ENCODE measurements at regions not wholly inside any gene's neighbourhood (a gene's known extent, or its start where the extent isn't known, plus 50 kb on each side); places are given as distances from the start of the nearest gene placed in this dataset.

DNA sequence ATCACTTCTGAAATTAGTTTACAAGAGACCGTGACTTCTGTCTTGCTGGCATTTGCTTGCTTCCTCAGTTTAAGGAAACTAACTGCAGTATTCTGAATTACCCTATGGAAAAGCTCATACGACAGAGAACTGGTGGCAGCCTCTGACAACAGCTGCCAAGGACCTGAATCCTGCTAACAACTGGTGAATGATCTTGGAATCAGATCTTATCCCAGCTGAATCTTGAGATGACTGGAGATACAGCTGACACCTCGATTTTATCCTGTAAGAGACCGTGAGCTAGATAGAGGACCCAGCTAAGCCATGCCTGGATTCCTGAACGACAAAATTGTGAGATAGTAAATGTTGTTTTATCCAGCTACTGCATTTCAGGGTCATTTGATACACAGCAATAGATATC lies 202.3 kb downstream of the OGFRL1 start:
- H3K9me3 ChIP-seq (ENCODE audit: low read length): no peaks in the 10 kb centered on the region
- no TSS peak for BruUV-seq (replicated peaks)
- H4K20me1 ChIP-seq (ENCODE audit: insufficient read depth, low read length): no peaks in the 10 kb centered on the region
- no peak overlapping the region for H3K4me3 ChIP-seq (ENCODE audit: low read depth, low read length, poor library complexity, severe bottlenecking)
- H3K27ac ChIP-seq (ENCODE audit: low read depth, low read length, poor library complexity, severe bottlenecking): no peak overlapping the region
- H2AFZ ChIP-seq (ENCODE audit: low read length): no peak overlapping the region
- H3K4me1 ChIP-seq (ENCODE audit: insufficient read depth, low read length, poor library complexity, severe bottlenecking): peaks cover 22% of the 10 kb centered on the region
- TF ChIP-seq, protein P1, sequence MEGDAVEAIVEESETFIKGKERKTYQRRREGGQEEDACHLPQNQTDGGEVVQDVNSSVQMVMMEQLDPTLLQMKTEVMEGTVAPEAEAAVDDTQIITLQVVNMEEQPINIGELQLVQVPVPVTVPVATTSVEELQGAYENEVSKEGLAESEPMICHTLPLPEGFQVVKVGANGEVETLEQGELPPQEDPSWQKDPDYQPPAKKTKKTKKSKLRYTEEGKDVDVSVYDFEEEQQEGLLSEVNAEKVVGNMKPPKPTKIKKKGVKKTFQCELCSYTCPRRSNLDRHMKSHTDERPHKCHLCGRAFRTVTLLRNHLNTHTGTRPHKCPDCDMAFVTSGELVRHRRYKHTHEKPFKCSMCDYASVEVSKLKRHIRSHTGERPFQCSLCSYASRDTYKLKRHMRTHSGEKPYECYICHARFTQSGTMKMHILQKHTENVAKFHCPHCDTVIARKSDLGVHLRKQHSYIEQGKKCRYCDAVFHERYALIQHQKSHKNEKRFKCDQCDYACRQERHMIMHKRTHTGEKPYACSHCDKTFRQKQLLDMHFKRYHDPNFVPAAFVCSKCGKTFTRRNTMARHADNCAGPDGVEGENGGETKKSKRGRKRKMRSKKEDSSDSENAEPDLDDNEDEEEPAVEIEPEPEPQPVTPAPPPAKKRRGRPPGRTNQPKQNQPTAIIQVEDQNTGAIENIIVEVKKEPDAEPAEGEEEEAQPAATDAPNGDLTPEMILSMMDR (conservative IDR thresholded peaks at IDR 0.05; ENCODE audit: low read length): no peak
- no peak for TF ChIP-seq EZH2phosphoT487 (IDR thresholded peaks at IDR 0.05; ENCODE audit: borderline replicate concordance, low read depth, low read length)
- intact Hi-C loops (cut with micrococcal nuclease; ENCODE audit: unreplicated experiment): no loop called here
- H3K79me2 ChIP-seq (ENCODE audit: insufficient read depth, low read depth, low read length): no peaks in the 10 kb centered on the region
- CTCF ChIA-PET (ENCODE audit: unreplicated experiment): no interaction called here
- H3K9me2 ChIP-seq (ENCODE audit: insufficient read depth, low read length): no peaks in the 10 kb centered on the region
- DNase-seq (ENCODE audit: low spot score): no peak
- no peak overlapping the region for H3K4me2 ChIP-seq (ENCODE audit: low read length)
- POLR2A ChIA-PET: interaction anchor here (1.4 kb wide), 1 partner anchor 10 kb away, joined by 4 read pairs; no protein-coding TSS in a partner anchor
- no peaks in the 10 kb centered on the region for H3K36me3 ChIP-seq (ENCODE audit: insufficient read depth, low read length)

- Histone ChIP-seq H3K4me2 (ENCODE audit: low read length) (no peak overlapping the region), H4K20me1 (ENCODE audit: insufficient read depth, low read length) (no peaks in the 10 kb centered on the region), H3K79me2 (ENCODE audit: insufficient read depth, low read depth, low read length) (no peaks in the 10 kb centered on the region), H2AFZ (ENCODE audit: low read length) (no peak overlapping the region), H3K27ac (ENCODE audit: low read depth, low read length, poor library complexity, severe bottlenecking) (no peak overlapping the region), H3K9me3 (ENCODE audit: low read length) (no peaks in the 10 kb centered on the region), H3K36me3 (ENCODE audit: insufficient read depth, low read length) (no peaks in the 10 kb centered on the region), H3K9me2 (ENCODE audit: insufficient read depth, low read length) (no peaks in the 10 kb centered on the region), H3K4me1 (ENCODE audit: insufficient read depth, low read length, poor library complexity, severe bottlenecking) (peaks cover 28% of the 10 kb centered on the region), H3K4me3 (ENCODE audit: low read depth, low read length, poor library complexity, severe bottlenecking) (no peak overlapping the region)
- no peak for DNase-seq (ENCODE audit: low spot score)
- TF ChIP-seq, protein P1 (conservative IDR thresholded peaks at IDR 0.05; ENCODE audit: low read length): no peak
- no peak for TF ChIP-seq EZH2phosphoT487 (IDR thresholded peaks at IDR 0.05; ENCODE audit: borderline replicate concordance, low read depth, low read length)
- CTCF ChIA-PET (ENCODE audit: unreplicated experiment): no interaction called here
- intact Hi-C loops (cut with micrococcal nuclease; ENCODE audit: unreplicated experiment): no loop called here
- no TSS peak for BruUV-seq (replicated peaks)
- POLR2A ChIA-PET: interaction anchor here (0.6 to 1.4 kb wide), 2 partner anchors 9 to 332 kb away, joined by 3 to 4 read pairs; no protein-coding TSS in a partner anchor
Measured at GRCh38 chr6:71491844-71492243, 203.2 kb downstream of the OGFRL1 start.

GRCh38 chr6:71492668-71493067 lies 204.1 kb downstream of the OGFRL1 start:
- BruUV-seq (replicated peaks): no TSS peak
- CTCF ChIA-PET (ENCODE audit: unreplicated experiment): no interaction called here

More at GRCh38 chr6:71492668-71493067, 204.1 kb downstream of the OGFRL1 start:
- H3K36me3 ChIP-seq (ENCODE audit: insufficient read depth, low read length): no peaks in the 10 kb centered on the region
- H2AFZ ChIP-seq (ENCODE audit: low read length): no peak overlapping the region
- no peak overlapping the region for H3K27ac ChIP-seq (ENCODE audit: low read depth, low read length, poor library complexity, severe bottlenecking)
- TF ChIP-seq EZH2phosphoT487 (IDR thresholded peaks at IDR 0.05; ENCODE audit: borderline replicate concordance, low read depth, low read length): no peak
- TF ChIP-seq, protein P1 (conservative IDR thresholded peaks at IDR 0.05; ENCODE audit: low read length): no peak
- H3K4me1 ChIP-seq (ENCODE audit: insufficient read depth, low read length, poor library complexity, severe bottlenecking): peaks cover 23% of the 10 kb centered on the region
- H3K79me2 ChIP-seq (ENCODE audit: insufficient read depth, low read depth, low read length): no peaks in the 10 kb centered on the region
- no peak overlapping the region for H3K4me2 ChIP-seq (ENCODE audit: low read length)
- no peaks in the 10 kb centered on the region for H3K9me3 ChIP-seq (ENCODE audit: low read length)
- DNase-seq (ENCODE audit: low spot score): no peak
- intact Hi-C loops (cut with micrococcal nuclease; ENCODE audit: unreplicated experiment): no loop called here
- POLR2A ChIA-PET: no interaction called here
- H3K9me2 ChIP-seq (ENCODE audit: insufficient read depth, low read length): no peaks in the 10 kb centered on the region
- no peaks in the 10 kb centered on the region for H4K20me1 ChIP-seq (ENCODE audit: insufficient read depth, low read length)
- no peak overlapping the region for H3K4me3 ChIP-seq (ENCODE audit: low read depth, low read length, poor library complexity, severe bottlenecking)
